ENCODE measurements at regions not wholly inside any gene's neighbourhood (a gene's known extent, or its start where the extent isn't known, plus 50 kb on each side); places are given as distances from the start of the nearest gene placed in this dataset.

GRCh38 chr2:221001381-221001801 lies 570.7 kb downstream of the EPHA4 start:
- Mint-ChIP-seq H3K4me1 (no peaks in the 10 kb centered on the region), H3K36me3 (no peaks in the 10 kb centered on the region), H3K9me3 (no peaks in the 10 kb centered on the region), H3K27ac (no peak overlapping the region), H3K4me3 (no peak overlapping the region), H3K27me3 (peaks cover 0 to 4% (median 0%) of the 10 kb centered on the region in 5 donors)
- CTCF ChIA-PET = no interaction called here
- intact Hi-C loops (cut with micrococcal nuclease) = no loop called here
- Histone ChIP-seq H3K36me3 (ENCODE audit: control insufficient read depth in 2 of 3, insufficient read depth in 3 of 3, low read length in 3 of 3) (no peaks in the 10 kb centered on the region), H3K9me3 (ENCODE audit: control insufficient read depth in 2 of 3, low read length in 3 of 3) (no peaks in the 10 kb centered on the region), H3K27me3 (ENCODE audit: control insufficient read depth in 2 of 2, insufficient read depth in 2 of 2, low read length in 2 of 2) (no peaks in the 10 kb centered on the region), H3K4me1 (ENCODE audit: control insufficient read depth in 2 of 2, insufficient read depth in 2 of 2, low read length in 2 of 2) (no peaks in the 10 kb centered on the region), H3K4me3 (ENCODE audit: low read length) (no peak overlapping the region), H3K27ac (ENCODE audit: low read depth, low read length) (no peak overlapping the region)
- ATAC-seq (no peak), DNase-seq (no peak)
- POLR2A ChIA-PET = no interaction called here

DNA sequence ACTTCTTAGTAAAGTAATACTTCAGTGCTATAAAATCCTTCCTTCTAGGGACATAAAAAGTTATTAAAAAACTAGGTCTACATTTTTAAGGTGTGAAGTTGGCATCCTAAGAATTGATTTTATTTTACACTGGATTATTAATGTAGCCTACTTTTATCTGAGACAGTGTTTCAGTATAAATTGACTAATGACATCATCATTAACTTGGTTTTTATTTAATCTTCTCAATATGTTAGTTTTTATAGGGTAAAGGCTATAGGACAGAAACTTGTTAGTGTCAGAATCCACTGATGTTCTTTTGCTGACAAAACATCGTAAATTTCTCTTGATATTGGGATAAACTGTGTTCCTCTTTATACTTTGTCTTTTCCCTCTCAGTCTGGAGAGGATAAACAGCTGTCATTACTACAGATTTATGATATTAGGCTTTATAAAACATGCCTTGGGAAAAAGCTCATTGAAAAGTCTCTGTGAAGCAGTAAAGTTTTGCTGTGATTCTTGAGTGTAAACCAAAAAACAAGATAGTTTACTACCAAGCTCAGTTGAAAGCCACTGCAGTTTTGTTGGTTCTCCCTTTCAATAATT lies 569.9 kb downstream of the EPHA4 start:
- Mint-ChIP-seq H3K9me3 (no peaks in the 10 kb centered on the region), H3K27me3 (peaks cover 0 to 4% (median 0%) of the 10 kb centered on the region in 5 donors), H3K4me3 (no peak overlapping the region), H3K4me1 (no peaks in the 10 kb centered on the region), H3K27ac (no peak overlapping the region), H3K36me3 (no peaks in the 10 kb centered on the region)
- Histone ChIP-seq H3K27me3 (ENCODE audit: control insufficient read depth in 2 of 2, insufficient read depth in 2 of 2, low read length in 2 of 2) (no peaks in the 10 kb centered on the region), H3K4me3 (ENCODE audit: low read length) (no peak overlapping the region), H3K27ac (ENCODE audit: low read depth, low read length) (no peak overlapping the region), H3K9me3 (ENCODE audit: control insufficient read depth in 2 of 3, low read length in 3 of 3) (no peaks in the 10 kb centered on the region), H3K4me1 (ENCODE audit: control insufficient read depth in 2 of 2, insufficient read depth in 2 of 2, low read length in 2 of 2) (no peaks in the 10 kb centered on the region), H3K36me3 (ENCODE audit: control insufficient read depth in 2 of 3, insufficient read depth in 3 of 3, low read length in 3 of 3) (no peaks in the 10 kb centered on the region)
- CTCF ChIA-PET = no interaction called here
- intact Hi-C loops (cut with micrococcal nuclease) = no loop called here
- POLR2A ChIA-PET = no interaction called here
- ATAC-seq = no peak
- DNase-seq = no peak

DNA sequence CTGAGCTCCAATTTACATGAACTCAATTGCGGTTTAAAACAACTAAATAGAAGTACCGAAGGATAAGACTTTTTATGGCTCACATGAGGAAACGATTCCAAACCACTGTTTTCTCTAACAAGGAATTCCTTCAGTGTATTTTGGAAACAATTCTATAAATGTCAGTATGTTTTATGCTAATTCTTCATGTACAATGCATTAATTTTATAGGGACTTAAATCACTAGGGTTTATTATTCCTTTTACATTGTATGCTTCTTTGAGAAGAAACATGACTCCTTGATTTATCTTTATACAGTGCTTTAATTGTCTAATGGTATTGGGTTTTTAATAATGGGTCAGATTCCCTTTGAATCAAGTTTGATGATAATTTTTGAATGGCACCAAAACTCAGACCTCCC lies 566.8 kb downstream of the EPHA4 start:
- intact Hi-C loops (cut with micrococcal nuclease) = no loop called here

DNA sequence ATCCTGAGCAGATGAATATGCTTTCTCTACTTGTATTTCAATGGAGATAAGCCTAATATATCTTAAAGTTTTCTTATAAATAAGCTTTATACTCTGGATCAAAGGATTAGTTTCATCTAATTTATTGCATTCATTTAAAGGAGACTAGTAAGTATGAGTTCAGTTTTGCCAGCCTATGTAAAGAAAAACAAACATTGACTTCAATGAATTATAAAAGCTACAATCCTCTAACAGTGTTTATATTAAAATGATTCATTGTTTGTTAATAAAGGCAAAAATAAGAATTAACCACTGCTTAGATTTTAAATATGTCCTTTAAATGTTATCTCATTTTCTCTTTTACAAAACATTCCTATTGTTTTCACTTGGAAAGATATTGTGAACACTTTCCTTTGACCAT lies 566.0 kb downstream of the EPHA4 start:
- H3K27me3 Mint-ChIP-seq = peaks cover 0 to 4% (median 0%) of the 10 kb centered on the region in 5 donors
- H3K4me1 Mint-ChIP-seq = no peaks in the 10 kb centered on the region
- H3K9me3 Mint-ChIP-seq = no peaks in the 10 kb centered on the region
- no peaks in the 10 kb centered on the region for H3K36me3 ChIP-seq (ENCODE audit: control insufficient read depth in 2 of 3, insufficient read depth in 3 of 3, low read length in 3 of 3)
- no peak overlapping the region for H3K27ac ChIP-seq (ENCODE audit: low read depth, low read length)
- H3K9me3 ChIP-seq (ENCODE audit: control insufficient read depth in 2 of 3, low read length in 3 of 3) = no peaks in the 10 kb centered on the region
- no peaks in the 10 kb centered on the region for H3K27me3 ChIP-seq (ENCODE audit: control insufficient read depth in 2 of 2, insufficient read depth in 2 of 2, low read length in 2 of 2)
- intact Hi-C loops (cut with micrococcal nuclease) = no loop called here
- no peak overlapping the region for H3K4me3 Mint-ChIP-seq
- H3K36me3 Mint-ChIP-seq = no peaks in the 10 kb centered on the region
- H3K4me1 ChIP-seq (ENCODE audit: control insufficient read depth in 2 of 2, insufficient read depth in 2 of 2, low read length in 2 of 2) = no peaks in the 10 kb centered on the region
- ChIA-PET CTCF (no interaction called here), POLR2A (no interaction called here)
- ATAC-seq = no peak
- no peak overlapping the region for H3K27ac Mint-ChIP-seq
- no peak for DNase-seq
- H3K4me3 ChIP-seq (ENCODE audit: low read length) = no peak overlapping the region

More for the DNA sequence above, 566.8 kb downstream of the EPHA4 start:
- no peaks in the 10 kb centered on the region for H3K4me1 ChIP-seq (ENCODE audit: control insufficient read depth in 2 of 2, insufficient read depth in 2 of 2, low read length in 2 of 2)
- no peaks in the 10 kb centered on the region for H3K4me1 Mint-ChIP-seq
- H3K27ac ChIP-seq (ENCODE audit: low read depth, low read length) = no peak overlapping the region
- H3K27me3 ChIP-seq (ENCODE audit: control insufficient read depth in 2 of 2, insufficient read depth in 2 of 2, low read length in 2 of 2) = no peaks in the 10 kb centered on the region
- H3K9me3 ChIP-seq (ENCODE audit: control insufficient read depth in 2 of 3, low read length in 3 of 3) = no peaks in the 10 kb centered on the region
- no peaks in the 10 kb centered on the region for H3K36me3 ChIP-seq (ENCODE audit: control insufficient read depth in 2 of 3, insufficient read depth in 3 of 3, low read length in 3 of 3)
- no peak overlapping the region for H3K27ac Mint-ChIP-seq
- POLR2A ChIA-PET = no interaction called here
- peaks cover 0 to 4% (median 0%) of the 10 kb centered on the region in 5 donors for H3K27me3 Mint-ChIP-seq
- DNase-seq (no peak), ATAC-seq (no peak)
- CTCF ChIA-PET = no interaction called here
- H3K4me3 Mint-ChIP-seq = no peak overlapping the region
- no peaks in the 10 kb centered on the region for H3K9me3 Mint-ChIP-seq
- no peak overlapping the region for H3K4me3 ChIP-seq (ENCODE audit: low read length)
- no peaks in the 10 kb centered on the region for H3K36me3 Mint-ChIP-seq

- Mint-ChIP-seq H3K9me3 (peaks cover 0 to 3% (median 0%) of the 10 kb centered on the region in 11 donors), H3K27me3 (no peaks in the 10 kb centered on the region)
Observed at GRCh38 chr2:221016551-221016950, 555.6 kb downstream of the EPHA4 start.

DNA sequence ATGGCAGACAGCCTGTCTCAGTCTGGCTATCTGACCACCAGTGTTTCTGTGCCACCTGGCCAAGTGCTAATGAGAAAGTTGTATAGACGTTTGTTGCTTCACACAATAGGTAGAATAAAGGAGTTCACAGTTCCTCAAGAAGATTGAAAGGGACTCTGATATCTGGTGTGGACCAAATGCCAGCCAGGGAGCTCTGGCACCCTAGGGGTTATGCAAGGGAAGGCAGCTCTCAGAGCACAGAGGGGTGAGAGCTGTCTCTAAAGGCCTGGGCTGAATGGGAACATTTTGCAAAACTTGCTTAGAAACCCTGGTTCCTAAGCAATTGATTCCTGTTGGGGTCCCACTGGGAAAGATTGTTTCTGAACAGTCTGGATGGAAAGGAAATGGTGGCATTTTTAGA lies 553.8 kb downstream of the EPHA4 start:
- Histone ChIP-seq H3K36me3 (ENCODE audit: control insufficient read depth in 2 of 3, insufficient read depth in 3 of 3, low read length in 3 of 3) (no peaks in the 10 kb centered on the region), H3K27ac (ENCODE audit: low read depth, low read length) (no peak overlapping the region), H3K9me3 (ENCODE audit: control insufficient read depth in 2 of 3, low read length in 3 of 3) (no peaks in the 10 kb centered on the region), H3K4me3 (ENCODE audit: low read length) (no peak overlapping the region), H3K4me1 (ENCODE audit: control insufficient read depth in 2 of 2, insufficient read depth in 2 of 2, low read length in 2 of 2) (no peaks in the 10 kb centered on the region), H3K27me3 (ENCODE audit: control insufficient read depth in 2 of 2, insufficient read depth in 2 of 2, low read length in 2 of 2) (no peaks in the 10 kb centered on the region)
- Mint-ChIP-seq H3K4me3 (no peak overlapping the region), H3K27me3 (peaks cover 0 to 5% (median 0%) of the 10 kb centered on the region in 5 donors), H3K27ac (no peak overlapping the region), H3K36me3 (no peaks in the 10 kb centered on the region), H3K9me3 (peaks cover 0 to 3% (median 0%) of the 10 kb centered on the region in 11 donors), H3K4me1 (no peaks in the 10 kb centered on the region)
- CTCF ChIA-PET = interaction anchor here (0.8 kb wide), 1 partner anchor 9 kb away, joined by 4 read pairs; no protein-coding TSS in a partner anchor
- POLR2A ChIA-PET = no interaction called here
- intact Hi-C loops (cut with micrococcal nuclease) = loop anchor here in 1 of 2 donors (10.0 kb wide), 1 partner anchor 557 kb away; the partner anchor contains the start of gene EPHA4
- DNase-seq (no peak), ATAC-seq (no peak)

More at GRCh38 chr2:221016551-221016950, 555.6 kb downstream of the EPHA4 start:
- Mint-ChIP-seq H3K4me1 (no peaks in the 10 kb centered on the region), H3K36me3 (no peaks in the 10 kb centered on the region), H3K27ac (no peak overlapping the region), H3K4me3 (no peak overlapping the region)
- Histone ChIP-seq H3K27me3 (ENCODE audit: control insufficient read depth in 2 of 2, insufficient read depth in 2 of 2, low read length in 2 of 2) (no peaks in the 10 kb centered on the region), H3K4me1 (ENCODE audit: control insufficient read depth in 2 of 2, insufficient read depth in 2 of 2, low read length in 2 of 2) (no peaks in the 10 kb centered on the region), H3K36me3 (ENCODE audit: control insufficient read depth in 2 of 3, insufficient read depth in 3 of 3, low read length in 3 of 3) (no peaks in the 10 kb centered on the region), H3K9me3 (ENCODE audit: control insufficient read depth in 2 of 3, low read length in 3 of 3) (no peaks in the 10 kb centered on the region), H3K27ac (ENCODE audit: low read depth, low read length) (no peak overlapping the region), H3K4me3 (ENCODE audit: low read length) (no peak overlapping the region)
- CTCF ChIA-PET = no interaction called here
- intact Hi-C loops (cut with micrococcal nuclease) = loop anchor here in 1 of 2 donors (10.0 kb wide), 1 partner anchor 558 kb away; the partner anchor contains the start of gene EPHA4
- DNase-seq = no peak
- POLR2A ChIA-PET = no interaction called here
- no peak for ATAC-seq

GRCh38 chr2:221019668-221020067 lies 552.4 kb downstream of the EPHA4 start:
- CTCF ChIA-PET = no interaction called here
- no peaks in the 10 kb centered on the region for H3K27me3 ChIP-seq (ENCODE audit: control insufficient read depth in 2 of 2, insufficient read depth in 2 of 2, low read length in 2 of 2)
- H3K36me3 ChIP-seq (ENCODE audit: control insufficient read depth in 2 of 3, insufficient read depth in 3 of 3, low read length in 3 of 3) = no peaks in the 10 kb centered on the region
- Mint-ChIP-seq H3K4me1 (no peaks in the 10 kb centered on the region), H3K27ac (no peak overlapping the region), H3K27me3 (peaks cover 0 to 5% (median 0%) of the 10 kb centered on the region in 5 donors), H3K4me3 (no peak overlapping the region), H3K9me3 (peaks cover 0 to 3% (median 0%) of the 10 kb centered on the region in 11 donors), H3K36me3 (no peaks in the 10 kb centered on the region)
- DNase-seq (no peak), ATAC-seq (no peak)
- no peaks in the 10 kb centered on the region for H3K9me3 ChIP-seq (ENCODE audit: control insufficient read depth in 2 of 3, low read length in 3 of 3)
- no peaks in the 10 kb centered on the region for H3K4me1 ChIP-seq (ENCODE audit: control insufficient read depth in 2 of 2, insufficient read depth in 2 of 2, low read length in 2 of 2)
- H3K27ac ChIP-seq (ENCODE audit: low read depth, low read length) = no peak overlapping the region
- POLR2A ChIA-PET = no interaction called here
- intact Hi-C loops (cut with micrococcal nuclease) = loop anchor here in 1 of 2 donors (10.0 kb wide), 1 partner anchor 555 kb away; the partner anchor contains the start of gene EPHA4
- no peak overlapping the region for H3K4me3 ChIP-seq (ENCODE audit: low read length)
